ENCODE measurements at regions not wholly inside any gene's neighbourhood (a gene's known extent, or its start where the extent isn't known, plus 50 kb on each side); places are given as distances from the start of the nearest gene placed in this dataset.

GRCh38 chr6:45724027-45724426, 291.6 kb downstream of the CLIC5 start:
- in situ Hi-C loops (cut with MboI; ENCODE audit: low sequenced_read_pairs), result loop anchor here (25.0 kb wide), 2 partner anchors 637 to 1237 kb away; no protein-coding TSS in a partner anchor
- CTCF ChIA-PET, result no interaction called here

More at GRCh38 chr6:45724027-45724426, 291.6 kb downstream of the CLIC5 start:
- H3K4me1 ChIP-seq (ENCODE audit: control insufficient read depth, insufficient read depth, low read length), result peaks cover 2% of the 10 kb centered on the region; the same call in 1 of the 2 replicates
- no peak overlapping the region for H3K23ac ChIP-seq (ENCODE audit: low read depth, low read length)
- ATAC-seq (ENCODE audit: low read depth) (no peak), DNase-seq (no peak)
- no peak overlapping the region for H2BK5ac ChIP-seq (ENCODE audit: low read depth, low read length, poor library complexity, severe bottlenecking)
- no peak overlapping the region for H2BK15ac ChIP-seq (ENCODE audit: low read depth, low read length)
- no peaks in the 10 kb centered on the region for H3K79me1 ChIP-seq (ENCODE audit: low read depth in 1 of 2, low read length in 2 of 2)
- no peak overlapping the region for H3K4me2 ChIP-seq (ENCODE audit: low read depth, low read length)
- no TSS peak for BruUV-seq (replicated peaks)
- no peak overlapping the region for H3K27ac ChIP-seq (ENCODE audit: insufficient read depth, low read length)
- 0 out of 2 replicates have a peak, but pooled peaks cover 3% of the 10 kb centered on the region for H3K9me1 ChIP-seq (ENCODE audit: insufficient read depth, low read length)
- intact Hi-C loops (cut with micrococcal nuclease), result no loop called here
- H2AFZ ChIP-seq (replicated peaks; ENCODE audit: low read length, poor library complexity), result no peak overlapping the region
- no peak overlapping the region for H2AK9ac ChIP-seq (replicated peaks; ENCODE audit: low read depth, low read length, poor library complexity)
- H3K4ac ChIP-seq (ENCODE audit: low read depth, low read length), result no peak overlapping the region
- no peak overlapping the region for H4K91ac ChIP-seq (ENCODE audit: insufficient read depth, low read depth, low read length)
- dilution Hi-C loops (cut with HindIII; ENCODE audit: low sequenced_read_pairs, unreplicated experiment), result no loop called here
- no peak overlapping the region for H3K18ac ChIP-seq (ENCODE audit: low read depth, low read length)
- H2BK120ac ChIP-seq (ENCODE audit: low read depth, low read length), result no peak overlapping the region
- TF ChIP-seq CEBPB (IDR thresholded peaks at IDR 0.05; ENCODE audit: low read depth, low read length), result no peak
- no peak for TF ChIP-seq ELK1 (IDR thresholded peaks at IDR 0.05; ENCODE audit: borderline replicate concordance, low read depth, low read length)
- no peak for TF ChIP-seq FOS (IDR thresholded peaks at IDR 0.05; ENCODE audit: low read depth, low read length)
- H3K14ac ChIP-seq (replicated peaks; ENCODE audit: low read depth, low read length), result no peak overlapping the region
- H4K5ac ChIP-seq (ENCODE audit: low read depth, low read length), result no peak overlapping the region
- H2BK20ac ChIP-seq (ENCODE audit: low read depth, low read length), result no peak overlapping the region
- H3K9ac ChIP-seq (ENCODE audit: low read depth, low read length), result no peak overlapping the region
- no peaks in the 10 kb centered on the region for H3K9me3 ChIP-seq (ENCODE audit: control insufficient read depth, insufficient read depth, low read length)
- POLR2A ChIA-PET (ENCODE audit: unreplicated experiment), result no interaction called here
- no peak overlapping the region for H4K8ac ChIP-seq (ENCODE audit: low read depth in 2 of 2, low read length in 2 of 2)
- H3K27me3 ChIP-seq (ENCODE audit: control insufficient read depth, insufficient read depth, low read length), result 0 out of 2 replicates have a peak, but pooled peaks cover 2% of the 10 kb centered on the region
- no peak overlapping the region for H3K4me3 ChIP-seq (ENCODE audit: insufficient read depth, low read depth, low read length)
- no peak overlapping the region for H2AK5ac ChIP-seq (ENCODE audit: low read depth, low read length)
- H3K56ac ChIP-seq (ENCODE audit: extremely low read depth, insufficient read depth, low read length), result no peak overlapping the region
- H3K36me3 ChIP-seq (ENCODE audit: control insufficient read depth, insufficient read depth, low read length), result no peaks in the 10 kb centered on the region
- no peaks in the 10 kb centered on the region for H4K20me1 ChIP-seq (ENCODE audit: insufficient read depth, low read length)
